WERI-Rb-1 (cell line): ENCODE measurements at regions not wholly inside any gene's neighbourhood (a gene's known extent, or its start where the extent isn't known, plus 50 kb on each side); places are given as distances from the start of the nearest gene placed in this dataset.

Experiments used
- DNase-seq: peaks from one replicate; pipeline ENCODE4 v3.0.0-alpha.2; 2020
- H3K27ac ChIP-seq: fragments of 250-450 bp; sonication (Bioruptor Pico); 2 replicates; pipeline ENCODE4 v1.5.1; 2020; ENCODE audit warnings: mild to moderate bottlenecking, moderate library complexity
- H3K27me3 ChIP-seq: fragments of 250-450 bp; sonication (Bioruptor Pico); 2 replicates; pipeline ENCODE4 v1.5.1; 2021; ENCODE audit warnings: mild to moderate bottlenecking, low read depth, moderate library complexity; ENCODE audit not compliant: insufficient read depth, severe bottlenecking
- H3K36me3 ChIP-seq: fragments of 250-450 bp; sonication (Bioruptor Pico); 2 replicates; pipeline ENCODE4 v1.5.1; 2020; ENCODE audit warnings: mild to moderate bottlenecking, moderate library complexity
- H3K4me3 ChIP-seq: 2 replicates; pipeline ENCODE4 v1.5.1; 2011; ENCODE audit warnings: low read depth, mild to moderate bottlenecking, control low read depth, low read length
- H3K9me3 ChIP-seq: fragments of 250-450 bp; sonication (Bioruptor Pico); 2 replicates; pipeline ENCODE4 v1.5.1; 2021; ENCODE audit warnings: mild to moderate bottlenecking, moderate library complexity; ENCODE audit not compliant: severe bottlenecking
- TF ChIP-seq, protein P1 (sequence below): IDR thresholded peaks from 2 replicates; pipeline ENCODE4 v1.5.1; 2011; ENCODE audit warnings: low read depth, mild to moderate bottlenecking, control low read depth, inconsistent platforms, low read length

DNA sequence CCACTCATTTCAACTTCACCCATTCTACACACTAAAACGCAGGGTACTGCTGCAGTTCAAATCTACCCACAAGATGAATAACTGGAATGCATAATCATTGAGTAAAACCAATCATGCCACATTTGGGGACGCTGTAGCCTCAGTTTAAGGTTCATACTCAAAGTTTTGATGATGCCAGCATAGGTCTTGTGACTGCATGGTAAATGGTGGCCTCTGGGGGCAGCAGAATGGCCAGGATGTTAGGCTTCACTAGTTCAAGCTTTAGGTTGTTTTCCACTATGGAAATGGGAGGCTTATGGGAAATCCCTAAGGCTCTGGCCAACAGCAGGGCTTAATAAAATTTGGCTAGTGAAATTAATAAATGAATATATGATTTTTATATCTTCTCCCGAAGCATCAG is 104.3 kb upstream of the TSC22D2 start:
- TF ChIP-seq, protein P1, sequence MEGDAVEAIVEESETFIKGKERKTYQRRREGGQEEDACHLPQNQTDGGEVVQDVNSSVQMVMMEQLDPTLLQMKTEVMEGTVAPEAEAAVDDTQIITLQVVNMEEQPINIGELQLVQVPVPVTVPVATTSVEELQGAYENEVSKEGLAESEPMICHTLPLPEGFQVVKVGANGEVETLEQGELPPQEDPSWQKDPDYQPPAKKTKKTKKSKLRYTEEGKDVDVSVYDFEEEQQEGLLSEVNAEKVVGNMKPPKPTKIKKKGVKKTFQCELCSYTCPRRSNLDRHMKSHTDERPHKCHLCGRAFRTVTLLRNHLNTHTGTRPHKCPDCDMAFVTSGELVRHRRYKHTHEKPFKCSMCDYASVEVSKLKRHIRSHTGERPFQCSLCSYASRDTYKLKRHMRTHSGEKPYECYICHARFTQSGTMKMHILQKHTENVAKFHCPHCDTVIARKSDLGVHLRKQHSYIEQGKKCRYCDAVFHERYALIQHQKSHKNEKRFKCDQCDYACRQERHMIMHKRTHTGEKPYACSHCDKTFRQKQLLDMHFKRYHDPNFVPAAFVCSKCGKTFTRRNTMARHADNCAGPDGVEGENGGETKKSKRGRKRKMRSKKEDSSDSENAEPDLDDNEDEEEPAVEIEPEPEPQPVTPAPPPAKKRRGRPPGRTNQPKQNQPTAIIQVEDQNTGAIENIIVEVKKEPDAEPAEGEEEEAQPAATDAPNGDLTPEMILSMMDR: peak; percentile 54
- Histone ChIP-seq H3K27ac (no peak overlapping the region), H3K9me3 (no peaks in the 10 kb centered on the region), H3K4me3 (no peak overlapping the region), H3K27me3 (no peaks in the 10 kb centered on the region), H3K36me3 (no peaks in the 10 kb centered on the region)
- peak; percentile 42 for DNase-seq

GRCh38 chr3:150302246-150302645 is 105.9 kb upstream of the TSC22D2 start:
- no peak for DNase-seq
- Histone ChIP-seq H3K27me3 (no peaks in the 10 kb centered on the region), H3K27ac (no peak overlapping the region), H3K36me3 (no peaks in the 10 kb centered on the region), H3K4me3 (no peak overlapping the region), H3K9me3 (no peaks in the 10 kb centered on the region)
- TF ChIP-seq, protein P1: no peak

DNA sequence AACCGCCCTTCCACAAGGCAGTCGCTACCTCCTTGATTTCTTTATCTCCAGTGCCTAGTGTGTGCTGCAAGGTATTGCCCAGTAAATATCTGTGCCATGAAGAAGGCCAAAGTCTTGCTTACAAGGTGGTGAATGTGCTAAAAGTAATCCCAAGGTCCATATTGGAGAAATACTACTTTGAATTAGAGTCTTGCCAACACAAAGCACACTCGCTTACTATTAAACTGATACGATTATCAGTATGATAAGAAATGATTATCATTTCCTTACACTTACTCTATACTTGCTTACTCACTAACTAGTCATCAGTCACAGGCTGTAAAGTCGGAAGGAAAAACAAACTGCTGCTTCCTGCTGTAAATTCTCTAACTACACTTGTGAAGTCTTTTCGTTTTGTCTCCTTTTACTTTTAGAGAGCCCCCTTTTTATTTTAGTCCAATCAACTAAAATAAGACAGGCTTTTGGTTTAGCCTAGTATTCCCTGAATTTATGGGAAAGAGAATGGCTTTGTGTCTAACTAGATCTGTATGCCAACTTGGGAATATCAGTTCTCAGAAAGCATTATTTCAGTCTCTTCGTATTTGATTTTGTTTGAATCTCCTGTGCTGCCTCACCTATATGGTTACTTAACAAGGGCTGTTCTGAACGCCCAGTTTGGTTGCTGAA is 107.1 kb upstream of the TSC22D2 start:
- no peak overlapping the region for H3K27ac ChIP-seq
- no peak overlapping the region for H3K4me3 ChIP-seq
- no peaks in the 10 kb centered on the region for H3K27me3 ChIP-seq
- no peaks in the 10 kb centered on the region for H3K36me3 ChIP-seq
- H3K9me3 ChIP-seq: no peaks in the 10 kb centered on the region
- no peak for DNase-seq
- TF ChIP-seq, protein P1: no peak

DNA sequence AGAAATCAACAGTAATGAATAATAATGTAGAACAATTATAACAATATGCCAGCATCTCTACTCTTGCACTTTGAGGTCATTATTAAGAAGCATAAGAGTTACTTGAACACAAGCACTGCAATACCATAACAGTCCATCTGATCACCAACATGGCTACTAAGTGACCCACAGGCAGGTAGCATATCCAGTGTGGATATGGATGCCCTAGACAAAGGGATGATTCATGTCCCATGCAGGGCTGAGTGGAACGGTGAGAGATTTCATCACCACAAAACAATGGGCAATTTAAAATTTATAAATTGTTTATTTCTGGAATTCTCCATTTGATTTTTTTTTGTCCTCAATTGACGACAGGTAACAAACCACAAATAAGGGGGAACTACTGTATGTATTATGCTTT is 107.7 kb upstream of the TSC22D2 start:
- no peaks in the 10 kb centered on the region for H3K36me3 ChIP-seq
- H3K27ac ChIP-seq: no peak overlapping the region
- TF ChIP-seq, protein P1: no peak
- no peak for DNase-seq
- no peaks in the 10 kb centered on the region for H3K27me3 ChIP-seq
- H3K4me3 ChIP-seq: no peak overlapping the region
- no peaks in the 10 kb centered on the region for H3K9me3 ChIP-seq

GRCh38 chr3:150299201-150299600 is 108.9 kb upstream of the TSC22D2 start:
- H3K9me3 ChIP-seq: no peaks in the 10 kb centered on the region
- no peak overlapping the region for H3K4me3 ChIP-seq
- H3K27ac ChIP-seq: no peak overlapping the region
- TF ChIP-seq, protein P1: no peak
- no peak for DNase-seq
- no peaks in the 10 kb centered on the region for H3K36me3 ChIP-seq
- no peaks in the 10 kb centered on the region for H3K27me3 ChIP-seq

DNA sequence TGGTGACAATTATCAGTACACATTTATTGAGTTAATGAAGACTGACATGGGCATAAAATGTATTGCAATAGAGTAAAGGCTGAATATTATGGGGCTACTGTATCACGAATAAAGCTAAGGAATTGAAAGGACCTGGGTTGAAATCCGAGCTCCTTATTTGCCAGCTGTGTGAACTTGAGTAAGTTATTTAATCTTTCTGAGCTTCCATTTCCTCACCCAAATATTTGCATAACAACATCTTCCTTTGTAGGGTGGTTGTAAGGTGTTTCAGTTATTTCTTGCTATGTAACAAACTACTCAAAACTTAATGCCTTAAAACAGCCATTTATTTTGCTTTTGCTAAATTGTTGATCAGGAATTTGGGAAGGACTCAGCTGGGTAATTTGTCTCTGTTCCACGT is 111.1 kb upstream of the TSC22D2 start:
- DNase-seq: no peak

More for the DNA sequence above, 111.1 kb upstream of the TSC22D2 start:
- no peaks in the 10 kb centered on the region for H3K9me3 ChIP-seq
- TF ChIP-seq, protein P1: no peak
- no peak overlapping the region for H3K4me3 ChIP-seq
- H3K27ac ChIP-seq: no peak overlapping the region
- no peaks in the 10 kb centered on the region for H3K27me3 ChIP-seq
- H3K36me3 ChIP-seq: no peaks in the 10 kb centered on the region
